Keratinocyte (primary cell): ENCODE measurements at regions not wholly inside any gene's neighbourhood (a gene's known extent, or its start where the extent isn't known, plus 50 kb on each side); places are given as distances from the start of the nearest gene placed in this dataset.

Experiments used
- DNase-seq: peaks from one replicate; pipeline ENCODE4 v3.0.0-alpha.2; 2011; ENCODE audit warnings: low read depth, missing footprints, low spot score
- FAIRE-seq: peaks from 2 replicates; lab custom pipeline; 2011; peaks lifted over from hg19 to GRCh38; lab: Jason Lieb, UNC
- H2AFZ ChIP-seq: 2 replicates; pipeline ENCODE4 v1.6.0; 2012; ENCODE audit warnings: low read length, control low read depth, inconsistent platforms; ENCODE audit not compliant: control insufficient read depth
- H3K27ac ChIP-seq: 2 replicates; pipeline ENCODE4 v1.5.1; 2011; ENCODE audit warnings: low read length; ENCODE audit not compliant: control insufficient read depth, insufficient read depth
- H3K27me3 ChIP-seq: 3 replicates; pipeline ENCODE4 v1.6.0; 2011; ENCODE audit warnings: low read length; ENCODE audit not compliant: control insufficient read depth, insufficient read depth; ENCODE audit errors: extremely low read depth
- H3K36me3 ChIP-seq, 2 experiments: 2 replicates in 1 of 2; 3 replicates in 1 of 2; pipeline ENCODE4 v1.5.1; 2011; ENCODE audit warnings: low read length in 2 of 2, mild to moderate bottlenecking in 1 of 2; ENCODE audit not compliant: control insufficient read depth in 2 of 2, insufficient read depth in 2 of 2; ENCODE audit errors: extremely low read depth in 1 of 2
- H3K4me1 ChIP-seq: 3 replicates; pipeline ENCODE4 v1.5.1; 2011; ENCODE audit warnings: low read length; ENCODE audit not compliant: control insufficient read depth, insufficient read depth; ENCODE audit errors: extremely low read depth
- H3K4me2 ChIP-seq: 3 replicates; pipeline ENCODE4 v1.6.0; 2011; ENCODE audit warnings: low read depth, low read length; ENCODE audit not compliant: control insufficient read depth, insufficient read depth; ENCODE audit errors: extremely low read depth
- H3K4me3 ChIP-seq, 3 experiments: fragments of 200-600 bp in 1 of 3; sonication (generic) in 1 of 3; 2 replicates in 2 of 3; 3 replicates in 1 of 3; pipeline ENCODE4 v1.5.1; 2011 to 2016; ENCODE audit warnings: low read length in 3 of 3, mild to moderate bottlenecking in 3 of 3, control low read depth in 2 of 3, inconsistent platforms in 1 of 3, low read depth in 1 of 3, mixed read lengths in 1 of 3, mixed run types in 1 of 3, moderate library complexity in 1 of 3; ENCODE audit not compliant: control insufficient read depth in 2 of 3, insufficient read depth in 2 of 3; ENCODE audit errors: extremely low read depth in 1 of 3
- H3K79me2 ChIP-seq: 2 replicates; pipeline ENCODE4 v1.6.0; 2012; ENCODE audit warnings: low read length; ENCODE audit not compliant: control insufficient read depth, insufficient read depth
- H3K9ac ChIP-seq: 3 replicates; pipeline ENCODE4 v1.6.0; 2011; ENCODE audit warnings: low read length; ENCODE audit not compliant: control insufficient read depth, insufficient read depth; ENCODE audit errors: extremely low read depth
- H3K9me1 ChIP-seq: 3 replicates; pipeline ENCODE4 v1.6.0; 2011; ENCODE audit warnings: low read length; ENCODE audit not compliant: control insufficient read depth, insufficient read depth; ENCODE audit errors: extremely low read depth
- H3K9me3 ChIP-seq: 2 replicates; pipeline ENCODE4 v1.5.1; 2012; ENCODE audit warnings: low read depth, low read length; ENCODE audit not compliant: control insufficient read depth
- H4K20me1 ChIP-seq: 3 replicates; pipeline ENCODE4 v1.6.0; 2011; ENCODE audit warnings: low read length; ENCODE audit not compliant: control insufficient read depth, insufficient read depth; ENCODE audit errors: extremely low read depth
- EZH2 ChIP-seq: IDR thresholded peaks from one replicate; pipeline ENCODE4 v1.6.1; 2012; ENCODE audit warnings: inconsistent platforms, mild to moderate bottlenecking, low read length, moderate library complexity
- dilution Hi-C: fragments of 300-500 bp; cut with MboI; formaldehyde crosslinking; loops from one replicate; pipeline ENCODE4 v1.7.0; 2020; ENCODE audit warnings: low sequenced_read_pairs; ENCODE audit not compliant: extremely low pct_ligation_motif_present
- TF ChIP-seq, protein P1 (sequence below), 3 experiments: IDR thresholded peaks in 1 of 3; conservative IDR thresholded peaks in 1 of 3; optimal IDR thresholded peaks in 1 of 3; 2 replicates in 2 of 3; 3 replicates in 1 of 3; pipeline versions ENCODE3 to v1.5.1; 2011; ENCODE audit warnings: low read length in 3 of 3, mild to moderate bottlenecking in 3 of 3, moderate library complexity in 2 of 3, control low read depth in 1 of 3, inconsistent platforms in 1 of 3; ENCODE audit not compliant: insufficient read depth in 2 of 3; ENCODE audit errors: extremely low read depth in 1 of 3

GRCh38 chr3:19757773-19758172, 176.2 kb downstream of the EFHB start:
- no peaks in the 10 kb centered on the region for H4K20me1 ChIP-seq
- dilution Hi-C loops, result no loop called here
- no peak overlapping the region for H3K9ac ChIP-seq
- H3K4me3 ChIP-seq, result no peak overlapping the region
- DNase-seq (no peak), FAIRE-seq (no peak)
- no peaks in the 10 kb centered on the region for H3K9me1 ChIP-seq
- no peaks in the 10 kb centered on the region for H3K79me2 ChIP-seq
- H3K4me2 ChIP-seq, result no peak overlapping the region
- H3K9me3 ChIP-seq, result no peaks in the 10 kb centered on the region
- no peaks in the 10 kb centered on the region for H3K36me3 ChIP-seq
- no peaks in the 10 kb centered on the region for H3K27me3 ChIP-seq
- no peak overlapping the region for H3K27ac ChIP-seq
- no peaks in the 10 kb centered on the region for H3K4me1 ChIP-seq
- no peak for TF ChIP-seq EZH2
- TF ChIP-seq, protein P1, sequence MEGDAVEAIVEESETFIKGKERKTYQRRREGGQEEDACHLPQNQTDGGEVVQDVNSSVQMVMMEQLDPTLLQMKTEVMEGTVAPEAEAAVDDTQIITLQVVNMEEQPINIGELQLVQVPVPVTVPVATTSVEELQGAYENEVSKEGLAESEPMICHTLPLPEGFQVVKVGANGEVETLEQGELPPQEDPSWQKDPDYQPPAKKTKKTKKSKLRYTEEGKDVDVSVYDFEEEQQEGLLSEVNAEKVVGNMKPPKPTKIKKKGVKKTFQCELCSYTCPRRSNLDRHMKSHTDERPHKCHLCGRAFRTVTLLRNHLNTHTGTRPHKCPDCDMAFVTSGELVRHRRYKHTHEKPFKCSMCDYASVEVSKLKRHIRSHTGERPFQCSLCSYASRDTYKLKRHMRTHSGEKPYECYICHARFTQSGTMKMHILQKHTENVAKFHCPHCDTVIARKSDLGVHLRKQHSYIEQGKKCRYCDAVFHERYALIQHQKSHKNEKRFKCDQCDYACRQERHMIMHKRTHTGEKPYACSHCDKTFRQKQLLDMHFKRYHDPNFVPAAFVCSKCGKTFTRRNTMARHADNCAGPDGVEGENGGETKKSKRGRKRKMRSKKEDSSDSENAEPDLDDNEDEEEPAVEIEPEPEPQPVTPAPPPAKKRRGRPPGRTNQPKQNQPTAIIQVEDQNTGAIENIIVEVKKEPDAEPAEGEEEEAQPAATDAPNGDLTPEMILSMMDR (optimal IDR thresholded peaks at IDR 0.05 in 1 of 3, IDR thresholded peaks at IDR 0.05 in 1 of 3, conservative IDR thresholded peaks at IDR 0.05 in 1 of 3; ENCODE audit: extremely low read depth in 1 of 3, insufficient read depth in 2 of 3, low read length in 3 of 3), result no peak
- H2AFZ ChIP-seq, result no peak overlapping the region

GRCh38 chr3:19749448-19750017, 184.5 kb downstream of the EFHB start:
- no peak for FAIRE-seq

More at GRCh38 chr3:19749448-19750017, 184.5 kb downstream of the EFHB start:
- H4K20me1 ChIP-seq, result no peaks in the 10 kb centered on the region
- no peaks in the 10 kb centered on the region for H3K79me2 ChIP-seq
- no peak overlapping the region for H3K4me2 ChIP-seq
- no peak for DNase-seq
- H3K4me1 ChIP-seq, result no peaks in the 10 kb centered on the region
- H2AFZ ChIP-seq, result no peak overlapping the region
- no peak for TF ChIP-seq EZH2
- H3K4me3 ChIP-seq, result no peak overlapping the region
- H3K27me3 ChIP-seq, result no peaks in the 10 kb centered on the region
- no peaks in the 10 kb centered on the region for H3K36me3 ChIP-seq
- dilution Hi-C loops, result no loop called here
- no peak overlapping the region for H3K27ac ChIP-seq
- H3K9ac ChIP-seq, result no peak overlapping the region
- H3K9me3 ChIP-seq, result no peaks in the 10 kb centered on the region
- no peaks in the 10 kb centered on the region for H3K9me1 ChIP-seq
